MM.1S (cell line): ENCODE measurements at regions not wholly inside any gene's neighbourhood (a gene's known extent, or its start where the extent isn't known, plus 50 kb on each side); places are given as distances from the start of the nearest gene placed in this dataset.

Experiments used
- DNase-seq: peaks from one replicate; pipeline ENCODE4 v3.0.0-alpha.2; 2015
- H2AFZ ChIP-seq: fragments of 300-600 bp; sonication (generic); 2 replicates; pipeline ENCODE4 v1.6.0; 2016; ENCODE audit warnings: antibody characterized with exemption, low read length
- H3F3A ChIP-seq: fragments of 300-600 bp; sonication (generic); 2 replicates; pipeline ENCODE4 v1.6.1; 2016; ENCODE audit warnings: mild to moderate bottlenecking, antibody characterized with exemption, low read length, moderate library complexity, mixed read lengths; ENCODE audit not compliant: insufficient read depth
- H3K27ac ChIP-seq: fragments of 300-600 bp; sonication (generic); 2 replicates; pipeline ENCODE4 v1.5.1; 2016; ENCODE audit warnings: mild to moderate bottlenecking, low read length
- H3K27me3 ChIP-seq: fragments of 300-600 bp; sonication (generic); replicated peaks from 2 replicates; pipeline ENCODE4 v1.6.0; 2016; ENCODE audit warnings: low read length; ENCODE audit not compliant: insufficient read depth
- H3K36me3 ChIP-seq: fragments of 300-600 bp; sonication (generic); replicated peaks from 2 replicates; pipeline ENCODE4 v1.6.1; 2016; ENCODE audit warnings: mild to moderate bottlenecking, low read length, mixed read lengths; ENCODE audit not compliant: insufficient read depth
- H3K4me1 ChIP-seq: fragments of 300-600 bp; sonication (generic); 2 replicates; pipeline ENCODE4 v1.6.1; 2016; ENCODE audit warnings: low read length, mixed read lengths
- H3K4me2 ChIP-seq: fragments of 300-600 bp; sonication (generic); 2 replicates; pipeline ENCODE4 v1.6.0; 2016; ENCODE audit warnings: low read depth, low read length
- H3K4me3 ChIP-seq: fragments of 300-600 bp; sonication (generic); 2 replicates; pipeline ENCODE4 v1.5.1; 2016; ENCODE audit warnings: low read length, mixed read lengths
- H3K79me2 ChIP-seq: fragments of 300-600 bp; sonication (generic); 2 replicates; pipeline ENCODE4 v1.6.1; 2016; ENCODE audit warnings: mixed run types, low read length, mixed read lengths
- H3K9ac ChIP-seq: fragments of 300-600 bp; sonication (generic); 2 replicates; pipeline ENCODE4 v1.6.1; 2016; ENCODE audit warnings: low read length, mixed read lengths
- H3K9me2 ChIP-seq: fragments of 300-600 bp; sonication (generic); replicated peaks from 2 replicates; pipeline ENCODE4 v1.6.1; 2016; ENCODE audit warnings: mild to moderate bottlenecking, low read length, mixed read lengths; ENCODE audit not compliant: insufficient read depth
- H3K9me3 ChIP-seq: fragments of 300-600 bp; sonication (generic); replicated peaks from 2 replicates; pipeline ENCODE4 v1.6.1; 2016; ENCODE audit warnings: mild to moderate bottlenecking, low read length, mixed read lengths; ENCODE audit not compliant: insufficient read depth
- H4K20me1 ChIP-seq: fragments of 300-600 bp; sonication (generic); 2 replicates; pipeline ENCODE4 v1.6.1; 2016; ENCODE audit warnings: mild to moderate bottlenecking, low read length, moderate library complexity, mixed read lengths; ENCODE audit not compliant: insufficient read depth
- CTCF ChIP-seq: fragments of 300-600 bp; sonication (generic); IDR thresholded peaks from 2 replicates; pipeline ENCODE4 v1.5.1; 2016; ENCODE audit warnings: antibody characterized with exemption, low read length, mixed read lengths
- EZH2 ChIP-seq: fragments of 300-600 bp; sonication (generic); optimal IDR thresholded peaks from 2 replicates; pipeline ENCODE3; 2017; ENCODE audit warnings: low read depth, mild to moderate bottlenecking, antibody characterized with exemption, low read length, mixed read lengths
- EZH2phosphoT487 ChIP-seq: fragments of 300-600 bp; sonication (generic); IDR thresholded peaks from 2 replicates; pipeline ENCODE4 v1.6.1; 2018; ENCODE audit warnings: antibody characterized with exemption, low read length

GRCh38 chr15:58331913-58332675 lies 99.7 kb upstream of the LIPC start:
- Histone ChIP-seq H4K20me1 (no peaks in the 10 kb centered on the region), H3K79me2 (no peaks in the 10 kb centered on the region), H3K9ac (peak overlapping the region; percentile 50), H2AFZ (peak overlapping the region; percentile 13), H3K4me2 (peak overlapping the region; percentile 73), H3K36me3 (no peaks in the 10 kb centered on the region), H3K27me3 (no peaks in the 10 kb centered on the region), H3K27ac (peak overlapping the region; percentile 88), H3K4me1 (peaks cover 29% of the 10 kb centered on the region), H3K9me2 (no peaks in the 10 kb centered on the region), H3K4me3 (peak overlapping the region; percentile 9; the same call in 1 of the 2 replicates), H3F3A (peaks cover 20% of the 10 kb centered on the region), H3K9me3 (no peaks in the 10 kb centered on the region)
- TF ChIP-seq EZH2 = no peak
- no peak for TF ChIP-seq CTCF
- TF ChIP-seq EZH2phosphoT487 = no peak
- peak; percentile 73 for DNase-seq

GRCh38 chr15:58332676-58333400 lies 99.0 kb upstream of the LIPC start:
- Histone ChIP-seq H3K4me1 (peaks cover 29% of the 10 kb centered on the region), H3K4me2 (peak overlapping the region; percentile 73), H3K9me2 (no peaks in the 10 kb centered on the region), H3K27me3 (no peaks in the 10 kb centered on the region), H3K9me3 (no peaks in the 10 kb centered on the region), H3F3A (peaks cover 20% of the 10 kb centered on the region), H4K20me1 (no peaks in the 10 kb centered on the region), H3K4me3 (no peak overlapping the region), H3K9ac (peak overlapping the region; percentile 50), H3K36me3 (no peaks in the 10 kb centered on the region), H3K27ac (peak overlapping the region; percentile 88), H3K79me2 (no peaks in the 10 kb centered on the region), H2AFZ (peak overlapping the region; percentile 13)
- no peak for TF ChIP-seq CTCF
- no peak for TF ChIP-seq EZH2
- no peak for TF ChIP-seq EZH2phosphoT487
- DNase-seq = no peak

DNA sequence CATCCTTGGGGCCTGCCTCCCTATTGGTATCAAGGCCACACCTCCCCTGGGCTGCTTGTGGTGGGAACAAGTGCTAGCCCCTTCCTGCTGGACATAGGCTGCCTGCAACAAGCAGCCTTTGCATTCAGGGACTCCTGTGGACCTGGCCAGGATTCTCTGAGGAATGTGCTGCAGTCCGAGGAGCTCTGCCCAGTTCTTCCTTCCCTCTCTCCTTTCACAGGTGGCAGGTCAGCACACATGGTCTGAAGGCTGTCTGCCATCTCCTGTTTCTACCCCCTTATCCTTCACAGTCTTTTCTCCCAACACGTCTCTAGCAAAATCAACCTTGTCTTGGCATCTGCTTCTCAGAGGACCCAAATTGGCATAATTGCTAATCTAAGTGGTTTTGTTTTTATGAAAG lies 97.0 kb upstream of the LIPC start:
- DNase-seq = no peak
- no peak for TF ChIP-seq CTCF
- no peak for TF ChIP-seq EZH2phosphoT487
- TF ChIP-seq EZH2 = no peak
- no peaks in the 10 kb centered on the region for H3K79me2 ChIP-seq

More for the DNA sequence above, 97.0 kb upstream of the LIPC start:
- H3K27ac ChIP-seq = no peak overlapping the region
- no peak overlapping the region for H2AFZ ChIP-seq
- H3K9me2 ChIP-seq = no peaks in the 10 kb centered on the region
- H3K4me1 ChIP-seq = peaks cover 29% of the 10 kb centered on the region
- H3K4me2 ChIP-seq = no peak overlapping the region
- H3K36me3 ChIP-seq = no peaks in the 10 kb centered on the region
- H3K27me3 ChIP-seq = no peaks in the 10 kb centered on the region
- no peak overlapping the region for H3K4me3 ChIP-seq
- H3K9me3 ChIP-seq = no peaks in the 10 kb centered on the region
- no peak overlapping the region for H3K9ac ChIP-seq
- H3F3A ChIP-seq = peaks cover 20% of the 10 kb centered on the region
- H4K20me1 ChIP-seq = no peaks in the 10 kb centered on the region
